ENCODE measurements at regions not wholly inside any gene's neighbourhood (a gene's known extent, or its start where the extent isn't known, plus 50 kb on each side); places are given as distances from the start of the nearest gene placed in this dataset.
"Not testable (repeated sequence)": the region's sequence is repeated elsewhere in the genome, so short reads cannot be mapped to it uniquely, and the experiment has no call there.

GRCh38 chr7:68627247-68627864, 970.9 kb upstream of the AUTS2 start:
- Histone ChIP-seq H3K4me1 (no peaks in the 10 kb centered on the region), H3K27me3 (no peaks in the 10 kb centered on the region), H3K4me3 (no peak overlapping the region), H3K27ac (no peak overlapping the region), H3K36me3 (no peaks in the 10 kb centered on the region), H3K9me3 (no peaks in the 10 kb centered on the region)
- DNase-seq (no peak), ATAC-seq (ENCODE audit: low FRiP score in 2 of 2) (no peak)
- 65 to 74% methylated on average over 2 of the region's 2 CpGs for WGBS, 2 donors
- TF ChIP-seq POLR2AphosphoS5 (IDR thresholded peaks at IDR 0.05), result no peak
- TF ChIP-seq CTCF (IDR thresholded peaks at IDR 0.05), result no peak
- no peak for TF ChIP-seq POLR2A (IDR thresholded peaks at IDR 0.05)
- no peak for TF ChIP-seq EP300 (IDR thresholded peaks at IDR 0.05)

GRCh38 chr7:68630914-68631313, 967.4 kb upstream of the AUTS2 start:
- H3K4me1 ChIP-seq; H3K36me3 ChIP-seq; H3K4me3 ChIP-seq; H3K9me3 ChIP-seq; H3K27ac ChIP-seq; ATAC-seq (ENCODE audit: low FRiP score in 2 of 2); DNase-seq; H3K27me3 ChIP-seq: not testable (repeated sequence)
- WGBS, 2 donors, result 96 to 100% methylated on average over 3 of the region's 3 CpGs

- Histone ChIP-seq H3K4me1 (no peaks in the 10 kb centered on the region), H3K36me3 (no peaks in the 10 kb centered on the region), H3K27me3 (no peaks in the 10 kb centered on the region), H3K4me3 (no peak overlapping the region), H3K9me3 (peaks cover 0 to 11% (median 8%) of the 10 kb centered on the region in 4 donors), H3K27ac (no peak overlapping the region)
- WGBS, 2 donors, result 91 to 96% methylated on average over 3 of the region's 3 CpGs
- DNase-seq (no peak), ATAC-seq (ENCODE audit: low FRiP score in 2 of 2) (no peak)
- TF ChIP-seq CTCF (IDR thresholded peaks at IDR 0.05) (no peak), POLR2A (IDR thresholded peaks at IDR 0.05) (no peak), POLR2AphosphoS5 (IDR thresholded peaks at IDR 0.05) (no peak), EP300 (IDR thresholded peaks at IDR 0.05) (no peak)
Measured at GRCh38 chr7:68640103-68640502, 958.2 kb upstream of the AUTS2 start.

GRCh38 chr7:68642727-68643126, 955.5 kb upstream of the AUTS2 start:
- Histone ChIP-seq H3K27ac (no peak overlapping the region), H3K27me3 (no peaks in the 10 kb centered on the region), H3K9me3 (peaks cover 0 to 12% (median 8%) of the 10 kb centered on the region in 4 donors), H3K36me3 (no peaks in the 10 kb centered on the region), H3K4me3 (no peak overlapping the region), H3K4me1 (no peaks in the 10 kb centered on the region)
- DNase-seq (no peak), ATAC-seq (ENCODE audit: low FRiP score in 2 of 2) (no peak)
- TF ChIP-seq POLR2AphosphoS5 (IDR thresholded peaks at IDR 0.05) (no peak), EP300 (IDR thresholded peaks at IDR 0.05) (no peak), POLR2A (IDR thresholded peaks at IDR 0.05) (no peak), CTCF (IDR thresholded peaks at IDR 0.05) (no peak)
- 83 to 88% methylated on average over 3 of the region's 3 CpGs for WGBS, 2 donors

GRCh38 chr7:68663392-68663791, 934.9 kb upstream of the AUTS2 start:
- no peak for ATAC-seq (ENCODE audit: low FRiP score in 2 of 2)
- WGBS, 2 donors, result 59 to 71% methylated on average over 1 of the region's 1 CpG

GRCh38 chr7:68671046-68671445, 927.2 kb upstream of the AUTS2 start:
- H3K4me1 ChIP-seq, result no peaks in the 10 kb centered on the region
- WGBS, 2 donors, result 77 to 79% methylated on average over 2 of the region's 2 CpGs
- DNase-seq, result no peak
- H3K27ac ChIP-seq, result no peak overlapping the region
- peaks cover 0 to 7% (median 2%) of the 10 kb centered on the region in 4 donors for H3K9me3 ChIP-seq
- peak in 1 of 2 donors; percentile 58 for ATAC-seq (ENCODE audit: low FRiP score in 2 of 2)
- no peaks in the 10 kb centered on the region for H3K27me3 ChIP-seq
- TF ChIP-seq CTCF (IDR thresholded peaks at IDR 0.05) (no peak), POLR2A (IDR thresholded peaks at IDR 0.05) (no peak), POLR2AphosphoS5 (IDR thresholded peaks at IDR 0.05) (no peak), EP300 (IDR thresholded peaks at IDR 0.05) (no peak)
- no peaks in the 10 kb centered on the region for H3K36me3 ChIP-seq
- H3K4me3 ChIP-seq, result no peak overlapping the region

More at GRCh38 chr7:68663392-68663791, 934.9 kb upstream of the AUTS2 start:
- H3K4me3 ChIP-seq, result no peak overlapping the region
- no peaks in the 10 kb centered on the region for H3K4me1 ChIP-seq
- H3K27me3 ChIP-seq, result no peaks in the 10 kb centered on the region
- H3K36me3 ChIP-seq, result no peaks in the 10 kb centered on the region
- H3K9me3 ChIP-seq, result no peaks in the 10 kb centered on the region
- H3K27ac ChIP-seq, result no peak overlapping the region
- TF ChIP-seq EP300 (IDR thresholded peaks at IDR 0.05), result no peak
- no peak for TF ChIP-seq POLR2AphosphoS5 (IDR thresholded peaks at IDR 0.05)
- DNase-seq, result no peak
